Gastroesophageal sphincter (tissue), 3 donors: ENCODE measurements at regions not wholly inside any gene's neighbourhood (a gene's known extent, or its start where the extent isn't known, plus 50 kb on each side); places are given as distances from the start of the nearest gene placed in this dataset.

Experiments
- EP300 ChIP-seq: sonication (generic); formaldehyde crosslinking; IDR thresholded peaks from one replicate; pipeline ENCODE4 v1.6.1; 2017; ENCODE audit warnings: antibody characterized with exemption, mild to moderate bottlenecking
- POLR2A ChIP-seq, 2 donors: fragments of 450-650 bp; IDR thresholded peaks; one replicate each; pipeline ENCODE4 v1.6.1; 2017; ENCODE audit warnings: antibody characterized with exemption in 2 of 2, mild to moderate bottlenecking in 2 of 2, moderate library complexity in 1 of 2
- POLR2AphosphoS5 ChIP-seq: sonication (generic); formaldehyde crosslinking; IDR thresholded peaks from one replicate; pipeline ENCODE4 v1.6.1; 2017; ENCODE audit warnings: antibody characterized with exemption
- TF ChIP-seq, protein P1 (sequence below), 4 experiments: fragments of 200-600 bp in 2 of 4; fragments of 450-650 bp in 2 of 4; sonication (generic) in 1 of 4; IDR thresholded peaks; one replicate each; pipeline ENCODE4 v1.5.1; 2017 to 2019; ENCODE audit warnings: antibody characterized with exemption in 4 of 4, mild to moderate bottlenecking in 2 of 4, moderate library complexity in 2 of 4

GRCh38 chrX:109854096-109854495 is 121.0 kb upstream of the ACSL4 start:
- TF ChIP-seq, protein P1, sequence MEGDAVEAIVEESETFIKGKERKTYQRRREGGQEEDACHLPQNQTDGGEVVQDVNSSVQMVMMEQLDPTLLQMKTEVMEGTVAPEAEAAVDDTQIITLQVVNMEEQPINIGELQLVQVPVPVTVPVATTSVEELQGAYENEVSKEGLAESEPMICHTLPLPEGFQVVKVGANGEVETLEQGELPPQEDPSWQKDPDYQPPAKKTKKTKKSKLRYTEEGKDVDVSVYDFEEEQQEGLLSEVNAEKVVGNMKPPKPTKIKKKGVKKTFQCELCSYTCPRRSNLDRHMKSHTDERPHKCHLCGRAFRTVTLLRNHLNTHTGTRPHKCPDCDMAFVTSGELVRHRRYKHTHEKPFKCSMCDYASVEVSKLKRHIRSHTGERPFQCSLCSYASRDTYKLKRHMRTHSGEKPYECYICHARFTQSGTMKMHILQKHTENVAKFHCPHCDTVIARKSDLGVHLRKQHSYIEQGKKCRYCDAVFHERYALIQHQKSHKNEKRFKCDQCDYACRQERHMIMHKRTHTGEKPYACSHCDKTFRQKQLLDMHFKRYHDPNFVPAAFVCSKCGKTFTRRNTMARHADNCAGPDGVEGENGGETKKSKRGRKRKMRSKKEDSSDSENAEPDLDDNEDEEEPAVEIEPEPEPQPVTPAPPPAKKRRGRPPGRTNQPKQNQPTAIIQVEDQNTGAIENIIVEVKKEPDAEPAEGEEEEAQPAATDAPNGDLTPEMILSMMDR (IDR thresholded peaks at IDR 0.05): no peak
- no peak for TF ChIP-seq POLR2AphosphoS5
- no peak for TF ChIP-seq POLR2A (IDR thresholded peaks at IDR 0.05)
- no peak for TF ChIP-seq EP300
